HuH-7 (cell line): ENCODE measurements at regions not wholly inside any gene's neighbourhood (a gene's known extent, or its start where the extent isn't known, plus 50 kb on each side); places are given as distances from the start of the nearest gene placed in this dataset.
"Not testable (repeated sequence)": the region's sequence is repeated elsewhere in the genome, so short reads cannot be mapped to it uniquely, and the experiment has no call there.

ENCODE experiments used
- DNase-seq: peaks from one replicate; pipeline ENCODE4 v3.0.0; 2011; ENCODE audit warnings: low spot score

DNA sequence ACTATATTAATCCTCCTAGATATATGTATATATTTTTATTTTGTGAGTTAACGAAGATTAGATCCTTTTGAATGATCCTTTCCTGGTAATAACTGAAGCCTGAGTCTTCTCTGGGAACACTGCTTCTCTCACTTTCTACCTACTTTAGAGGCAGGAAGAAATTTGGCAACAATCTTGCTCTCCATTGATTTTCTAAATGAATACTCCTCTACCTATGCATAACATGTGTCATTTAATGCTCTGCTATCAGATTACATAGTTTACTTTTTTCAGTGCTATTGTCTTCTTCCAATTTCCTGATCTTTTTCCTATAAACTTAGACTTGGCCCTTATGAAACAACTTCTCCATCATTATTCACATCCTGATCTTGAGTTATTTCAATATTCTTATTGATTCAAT is 60.4 kb upstream of the PDHA2 start:
- no peak for DNase-seq

DNA sequence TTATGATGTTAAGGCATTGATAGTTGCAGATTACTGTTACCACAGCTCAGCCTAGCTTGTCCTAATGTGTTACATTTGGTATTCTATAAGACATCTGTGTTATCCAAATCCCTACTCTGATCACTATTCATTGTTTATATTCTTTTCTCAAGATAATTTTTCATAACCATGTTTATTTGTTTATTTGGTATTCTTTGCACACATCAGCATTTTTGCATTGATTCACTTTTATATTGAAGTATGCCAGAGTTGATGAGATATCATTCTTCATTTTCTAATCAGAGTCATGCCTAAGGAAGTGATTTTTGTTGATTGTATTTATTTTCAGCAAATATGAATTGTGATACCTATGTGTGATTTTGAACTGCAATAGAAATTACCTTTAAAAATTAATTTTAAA is 61.2 kb upstream of the PDHA2 start:
- no peak for DNase-seq

DNA sequence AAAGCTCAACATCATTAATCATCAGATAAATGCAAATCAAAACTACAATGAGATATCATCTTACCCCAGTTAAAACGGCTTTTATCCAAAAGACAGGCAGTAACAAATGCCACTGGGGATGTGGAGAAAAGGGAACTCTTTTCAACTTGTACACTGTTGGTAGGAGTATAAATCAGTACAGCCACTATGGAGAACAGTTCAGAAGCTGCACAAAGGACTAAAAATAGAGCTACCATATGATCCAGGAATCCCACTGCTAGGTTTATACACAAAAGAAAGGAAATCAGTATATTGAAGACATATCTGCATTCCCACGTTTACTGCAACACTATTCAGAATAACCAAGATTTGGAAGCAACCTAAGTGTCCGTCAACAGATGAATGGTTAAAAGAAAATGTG is 69.3 kb upstream of the PDHA2 start:
- DNase-seq = not testable (repeated sequence)

DNA sequence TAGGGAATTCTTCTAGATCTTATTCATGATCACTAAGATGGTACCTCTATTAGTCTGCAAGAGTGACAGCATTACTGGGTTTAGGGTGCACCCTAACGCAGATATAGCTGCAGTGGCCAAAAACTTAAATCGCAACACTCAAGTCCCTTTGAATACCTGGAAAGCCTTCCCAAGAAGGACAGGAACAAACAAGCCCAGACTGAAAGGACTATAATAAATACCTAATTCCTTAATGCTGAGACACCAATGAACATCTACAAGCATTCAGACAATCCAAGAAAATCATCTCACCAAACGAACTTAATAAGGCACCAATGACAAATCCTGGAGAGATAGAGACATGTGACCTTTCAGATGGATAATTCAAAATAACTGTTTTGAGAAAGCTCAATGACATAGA is 74.9 kb upstream of the PDHA2 start:
- no peak for DNase-seq

DNA sequence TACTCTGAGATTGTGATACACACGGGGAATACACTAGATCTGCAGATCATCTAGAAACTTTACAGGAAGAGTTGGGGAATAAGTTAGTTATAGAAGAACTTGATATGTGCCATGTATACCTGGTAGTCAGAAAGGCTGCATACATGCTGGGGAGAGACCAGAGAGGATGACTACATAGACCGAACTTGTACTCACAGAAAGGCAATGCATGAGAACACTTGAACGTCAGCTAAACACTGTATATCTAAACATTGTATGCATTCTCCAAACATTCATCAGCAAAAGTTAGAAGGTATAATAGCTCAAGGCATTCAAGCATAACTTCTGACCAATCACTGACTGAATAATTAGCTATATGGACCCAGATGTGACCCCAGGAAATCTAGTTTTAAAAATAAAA is 78.0 kb upstream of the PDHA2 start:
- DNase-seq = no peak

DNA sequence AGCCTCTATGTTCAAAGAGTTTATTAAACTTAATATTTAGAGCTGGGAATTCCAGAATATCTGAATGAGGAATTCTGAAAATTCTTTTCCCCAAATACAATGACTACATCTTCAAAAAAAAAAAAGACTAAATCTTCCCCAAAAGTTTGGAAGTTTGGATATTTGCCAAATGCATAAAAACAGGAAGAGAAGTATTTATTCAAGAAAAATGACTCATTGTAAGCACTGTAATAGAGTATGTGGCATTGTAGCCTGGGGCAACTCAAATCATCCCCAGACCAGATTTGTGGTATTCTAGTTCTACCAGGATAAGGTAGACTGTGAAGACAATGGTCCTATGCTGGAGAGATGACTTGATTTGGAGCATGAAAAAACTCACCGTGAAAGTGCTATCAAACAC is 78.5 kb upstream of the PDHA2 start:
- no peak for DNase-seq

DNA sequence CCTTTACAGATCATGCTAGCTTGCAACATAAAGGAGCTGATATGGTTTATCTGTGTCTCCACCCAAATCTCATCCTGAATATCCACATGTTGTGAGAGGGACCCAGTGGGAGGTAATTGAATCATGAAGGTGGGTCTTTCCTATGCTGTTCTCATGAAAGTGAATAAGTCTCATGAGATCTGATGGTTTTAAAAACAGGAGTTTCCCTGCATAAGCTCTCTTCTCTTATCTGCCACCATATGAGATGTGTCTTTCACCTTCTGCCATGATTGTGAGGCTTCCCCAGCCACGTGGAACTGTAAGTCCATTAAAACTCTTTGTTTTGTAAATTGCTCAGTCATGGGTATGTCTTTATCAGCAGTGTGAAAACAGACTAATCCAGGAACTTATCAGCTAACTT is 79.2 kb upstream of the PDHA2 start:
- DNase-seq = not testable (repeated sequence)

DNA sequence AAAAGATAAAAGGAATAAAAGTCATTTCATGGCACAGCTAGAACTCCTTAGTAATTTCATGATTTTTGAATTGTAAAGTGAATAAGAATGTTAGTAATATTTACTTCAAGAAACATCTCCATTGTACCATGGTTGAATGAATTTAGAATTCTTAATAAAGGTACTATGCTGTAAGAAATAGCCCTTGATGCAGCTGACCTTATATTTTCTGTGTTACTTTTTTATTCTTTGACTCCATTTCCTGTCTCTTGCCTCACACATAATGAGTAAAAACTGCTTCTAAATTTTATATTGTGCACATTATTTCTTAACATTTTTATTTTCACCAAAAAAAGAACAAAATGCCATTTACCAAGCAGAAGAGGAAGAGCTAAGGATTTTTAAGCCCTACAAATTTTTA is 81.9 kb upstream of the PDHA2 start:
- DNase-seq = no peak

DNA sequence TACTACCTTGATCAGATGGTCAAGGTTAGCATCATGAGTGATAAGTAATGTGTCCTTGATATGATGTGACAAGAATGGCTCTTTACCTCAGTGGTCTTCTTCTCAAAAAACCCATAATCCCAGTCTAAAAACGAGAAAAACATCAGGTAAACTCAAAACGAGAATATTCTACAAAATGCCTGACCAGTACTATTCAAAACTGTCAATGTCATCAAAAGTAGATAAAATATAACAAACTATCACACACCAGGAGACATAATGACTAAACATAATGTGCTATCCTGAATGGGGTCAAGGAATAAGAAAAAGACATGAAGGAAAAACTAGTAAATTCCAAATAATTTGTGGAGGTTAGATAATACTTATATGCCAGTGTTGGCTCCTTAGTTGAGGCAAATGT is 85.2 kb upstream of the PDHA2 start:
- DNase-seq = no peak

DNA sequence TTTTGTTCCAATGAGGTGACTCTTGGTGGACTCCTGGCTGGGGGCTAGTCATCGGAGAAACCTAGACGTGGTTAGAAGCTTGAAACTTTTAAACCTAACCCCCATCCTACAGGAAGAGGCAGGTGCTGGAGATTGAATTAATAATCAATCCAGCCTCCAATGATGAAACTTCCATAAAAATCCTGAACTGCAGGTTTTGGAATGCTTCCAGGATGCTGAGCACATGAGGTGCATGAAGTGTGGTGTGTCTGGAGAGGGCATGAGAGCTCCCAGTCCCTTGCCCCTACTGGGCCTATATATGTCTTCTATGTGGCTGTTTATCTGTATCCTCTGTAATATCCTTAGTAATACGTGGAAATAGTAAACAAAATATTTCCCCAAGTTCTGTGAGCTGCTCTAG is 90.7 kb upstream of the PDHA2 start:
- DNase-seq = no peak

DNA sequence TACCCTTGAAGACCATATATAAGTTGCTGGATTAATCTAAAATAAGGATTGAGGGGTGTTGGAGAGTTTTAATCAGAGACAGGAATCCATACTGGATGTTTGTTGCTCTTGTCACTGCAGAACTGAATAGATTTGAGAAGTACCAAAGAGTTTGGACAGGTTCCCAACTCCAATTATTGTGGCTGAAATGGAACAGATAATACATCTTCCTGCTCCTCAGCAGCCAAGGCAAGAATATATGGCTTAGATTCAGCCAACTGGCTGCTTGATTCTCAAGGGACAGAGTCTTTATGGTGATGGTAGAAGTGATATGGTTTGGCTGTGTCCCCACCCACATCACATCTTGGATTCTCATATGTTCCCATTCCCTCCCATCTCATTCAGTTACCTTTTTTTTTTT is 97.0 kb upstream of the PDHA2 start:
- DNase-seq = no peak

DNA sequence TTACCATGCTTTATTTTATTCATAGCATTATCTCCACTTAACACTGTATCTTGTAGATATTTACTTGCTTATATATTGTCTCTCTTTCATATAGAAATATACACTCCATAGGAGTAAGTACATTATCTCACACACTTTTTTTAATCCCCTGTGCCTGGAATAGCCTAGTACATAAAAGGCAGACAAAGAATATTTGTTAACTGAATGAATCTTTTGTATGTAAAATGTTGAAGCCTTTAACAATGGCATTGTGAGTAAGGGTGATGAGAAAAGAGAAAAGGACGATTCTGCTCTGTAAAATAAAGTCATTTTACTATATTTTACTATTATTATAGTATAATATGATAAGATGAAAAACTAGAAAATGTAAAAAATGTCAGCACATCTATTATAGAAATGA is 97.7 kb upstream of the PDHA2 start:
- no peak for DNase-seq

DNA sequence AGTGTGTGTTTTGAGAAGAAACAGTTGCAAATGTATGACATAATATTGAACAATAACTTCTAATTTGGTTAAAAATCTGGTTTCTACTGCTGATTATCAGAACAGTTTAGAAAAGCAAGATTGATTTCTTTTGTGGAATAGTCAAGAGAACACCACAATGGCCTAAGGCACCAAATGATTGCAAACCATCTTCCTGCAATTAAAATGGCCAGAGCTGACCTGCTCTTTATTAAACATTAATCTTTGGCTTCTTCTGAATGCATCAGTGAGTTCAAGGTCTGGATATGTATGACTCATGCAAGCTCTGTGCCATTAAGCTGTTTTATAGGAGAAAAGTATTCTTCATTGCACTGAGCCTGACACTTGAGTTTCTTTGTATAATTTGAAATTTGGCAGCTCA is 107.8 kb upstream of the PDHA2 start:
- DNase-seq = no peak

DNA sequence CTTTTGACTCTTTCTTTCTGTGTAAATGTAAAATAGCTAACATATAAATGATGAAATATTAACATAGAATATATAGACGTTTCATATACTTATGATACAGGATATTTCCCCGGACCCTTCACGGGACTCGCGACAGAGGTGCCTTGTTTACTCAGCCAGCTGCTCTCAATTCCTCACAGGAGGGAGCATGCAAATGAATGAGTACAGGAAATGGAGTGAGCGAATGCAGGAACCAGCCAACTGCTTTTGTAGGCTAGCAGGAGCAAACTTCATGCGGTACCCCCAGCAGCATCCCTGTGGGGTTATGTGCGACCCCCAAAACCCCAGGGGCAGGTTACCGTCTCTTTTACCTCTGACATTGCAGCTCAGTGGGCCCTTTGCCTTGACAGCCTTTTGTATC is 110.3 kb upstream of the PDHA2 start:
- no peak for DNase-seq

DNA sequence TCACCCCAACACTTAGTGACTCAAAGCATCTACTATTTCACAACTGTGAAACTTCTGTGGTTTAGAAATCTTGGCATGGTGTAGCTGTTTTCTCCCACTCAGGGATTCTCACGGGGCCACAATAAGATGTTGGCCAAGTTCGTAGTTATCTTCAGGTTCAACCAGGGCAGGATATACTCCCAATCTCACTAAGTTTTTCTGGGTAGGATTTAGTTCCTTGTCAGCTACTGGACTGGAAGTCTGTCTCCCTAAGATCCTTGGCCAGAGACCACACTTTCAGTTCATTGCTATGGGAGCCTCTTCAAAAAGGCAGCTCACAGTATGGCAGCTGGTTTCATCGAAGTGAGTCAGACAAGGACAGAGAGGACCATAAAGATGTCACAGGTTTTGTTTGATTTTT is 111.7 kb upstream of the PDHA2 start:
- no peak for DNase-seq

DNA sequence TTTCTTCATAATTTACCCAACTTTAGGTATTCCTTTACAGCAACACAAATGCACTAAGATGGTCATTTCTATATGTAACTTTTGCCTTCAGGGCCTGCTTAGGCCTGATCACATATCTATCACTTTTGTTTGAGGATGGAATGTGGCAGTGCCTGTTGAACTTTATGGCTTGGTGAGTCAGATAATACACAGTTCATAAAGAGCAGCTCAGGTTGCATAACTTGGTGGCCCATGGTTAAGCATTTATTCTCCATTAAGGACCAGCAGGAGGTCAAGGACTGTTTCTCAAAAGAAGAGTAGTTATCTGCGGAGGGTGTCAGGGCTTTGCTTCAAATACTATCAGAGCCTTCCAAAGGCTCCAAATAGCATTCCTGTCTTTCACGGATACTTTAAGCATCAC is 124.1 kb upstream of the PDHA2 start:
- no peak for DNase-seq

DNA sequence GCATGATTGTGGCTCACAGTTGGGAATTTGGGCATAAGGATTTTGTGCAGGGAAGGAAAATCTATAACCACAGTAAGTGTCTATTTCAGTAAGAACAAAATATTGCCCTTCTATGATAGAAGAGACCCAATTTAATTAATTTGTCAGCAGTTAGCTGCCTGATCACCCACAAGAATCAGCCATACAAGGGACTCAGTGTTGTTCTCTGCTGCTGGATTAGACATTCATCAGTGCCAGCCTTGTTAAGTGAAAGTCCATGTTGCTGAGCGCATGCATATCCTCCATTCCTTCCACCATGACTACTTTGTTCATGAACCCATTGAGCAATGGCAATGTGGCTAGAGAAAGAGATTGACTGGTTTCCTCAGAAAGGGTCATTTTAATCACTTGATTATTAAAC is 125.3 kb upstream of the PDHA2 start:
- DNase-seq = no peak

DNA sequence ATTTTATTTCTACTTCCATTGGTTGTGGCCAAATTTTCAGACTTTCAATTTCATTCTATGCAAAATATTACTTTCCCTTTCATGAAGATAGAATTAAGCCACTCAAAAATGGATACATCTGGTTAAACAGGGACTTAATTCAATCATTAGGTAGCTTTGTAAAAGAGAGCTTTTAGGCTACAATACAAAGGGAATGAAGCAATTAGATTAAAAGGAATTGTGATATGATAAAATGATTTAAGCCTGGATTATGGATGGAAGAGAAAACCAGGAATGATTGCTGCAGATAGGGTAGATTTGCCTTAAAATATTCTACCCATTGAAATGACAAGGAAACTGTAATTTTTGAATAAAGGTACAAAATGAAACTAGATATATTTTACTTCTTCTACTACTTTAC is 134.6 kb upstream of the PDHA2 start:
- DNase-seq = no peak

DNA sequence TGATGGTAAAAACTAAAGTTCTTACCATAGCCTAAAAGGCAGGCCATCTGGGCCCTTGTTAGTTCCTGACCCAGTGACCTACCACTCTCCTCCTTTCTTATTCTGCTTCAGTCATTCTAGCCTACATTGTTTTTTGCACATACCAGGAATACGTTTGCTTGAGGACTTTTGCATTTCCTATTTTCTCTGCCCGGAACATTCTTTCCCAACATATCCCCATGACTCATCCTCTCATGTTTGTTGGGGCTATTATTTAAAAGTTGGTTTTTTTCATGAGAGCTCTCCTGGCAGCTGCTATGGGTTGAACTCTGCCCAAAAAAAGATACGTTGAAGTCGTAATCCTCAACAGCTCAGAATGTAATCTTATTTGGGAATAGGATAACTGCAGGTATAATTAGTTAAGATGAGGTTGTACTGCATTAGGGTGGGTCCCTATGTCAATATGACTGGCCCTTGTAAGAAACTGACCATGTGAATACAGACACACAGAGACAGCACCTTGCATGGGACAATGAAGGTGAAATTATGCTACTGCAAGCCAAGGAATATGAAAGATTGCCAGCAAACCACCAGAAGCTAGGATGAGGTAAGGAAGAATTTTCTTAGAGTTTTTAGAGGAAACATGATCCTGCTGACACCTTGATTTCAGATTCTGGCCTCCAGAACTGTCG is 138.3 kb upstream of the PDHA2 start:
- DNase-seq = no peak

DNA sequence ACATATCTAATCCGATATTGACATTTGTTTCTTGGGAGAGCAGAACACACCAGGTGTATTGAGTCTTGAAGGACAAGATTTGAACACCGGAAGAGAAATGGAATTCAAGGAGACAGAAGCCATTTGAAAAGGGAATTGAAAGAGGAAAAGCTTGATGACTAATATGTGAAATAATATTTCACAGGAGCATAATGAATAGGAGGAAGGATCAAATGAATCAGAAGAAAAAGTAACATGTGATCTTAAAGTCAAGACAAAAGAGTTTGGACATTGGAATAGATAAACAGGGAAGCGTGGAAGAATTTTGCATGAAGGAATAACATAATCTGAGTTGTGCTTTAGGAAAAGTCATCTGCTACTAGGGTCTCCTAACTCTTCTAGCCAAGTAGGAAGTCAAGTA is 145.5 kb upstream of the PDHA2 start:
- DNase-seq = no peak

DNA sequence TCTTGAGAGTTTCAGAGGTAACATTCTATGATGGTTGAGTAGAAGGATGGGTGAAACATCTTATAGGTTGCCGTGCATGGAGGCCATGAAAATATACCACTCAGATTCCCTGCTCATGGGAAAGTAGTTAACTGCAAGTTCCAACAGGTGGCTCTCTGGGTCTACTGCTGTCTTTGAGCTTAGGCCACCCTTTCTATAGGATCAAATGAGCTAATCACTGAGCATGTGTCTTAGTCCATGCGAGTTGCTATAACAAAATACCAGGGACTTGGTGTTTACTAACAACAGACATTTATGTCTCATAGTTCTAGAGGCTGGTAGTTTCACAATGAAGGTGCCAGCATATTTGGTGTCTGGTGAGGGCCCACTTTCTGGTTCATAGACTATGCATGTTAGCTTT is 144.8 kb upstream of the UNC5C start:
- no peak for DNase-seq

DNA sequence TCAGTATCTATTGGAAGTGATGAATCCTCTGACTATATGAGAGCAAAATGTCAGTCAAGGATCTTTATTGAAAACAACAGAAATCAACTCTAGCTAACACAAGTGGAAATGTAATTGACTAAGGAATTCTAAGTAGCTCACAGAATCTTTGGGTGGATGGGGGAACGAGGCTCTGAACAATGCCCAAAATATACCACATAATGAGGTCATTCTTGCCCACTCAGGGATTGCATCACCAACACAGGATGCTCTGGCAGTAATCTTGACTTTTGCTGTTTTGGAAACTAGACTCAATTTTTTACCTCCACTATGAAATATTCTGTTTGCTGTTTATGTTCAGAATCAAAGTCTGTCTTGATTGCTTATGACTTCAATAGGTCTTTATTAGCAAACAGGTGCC is 127.4 kb upstream of the UNC5C start:
- DNase-seq = no peak

DNA sequence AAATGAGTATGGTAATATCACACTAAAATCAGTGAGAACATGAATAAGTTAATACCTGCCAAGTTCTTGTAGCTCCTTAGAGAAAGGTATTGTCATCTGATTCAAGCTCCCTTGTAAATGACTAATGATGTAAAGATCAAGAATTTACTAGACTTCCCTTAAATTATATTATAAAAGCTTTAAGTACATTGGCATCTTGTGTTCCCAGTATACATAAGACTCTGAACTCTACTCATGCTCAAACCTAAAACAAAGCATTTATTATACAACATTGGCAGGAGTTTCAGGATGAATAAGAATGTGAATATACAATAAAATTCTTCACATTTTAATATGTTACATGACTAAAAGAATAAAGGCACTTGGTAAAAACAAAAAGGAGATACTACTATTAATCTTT is 126.8 kb upstream of the UNC5C start:
- DNase-seq = no peak

DNA sequence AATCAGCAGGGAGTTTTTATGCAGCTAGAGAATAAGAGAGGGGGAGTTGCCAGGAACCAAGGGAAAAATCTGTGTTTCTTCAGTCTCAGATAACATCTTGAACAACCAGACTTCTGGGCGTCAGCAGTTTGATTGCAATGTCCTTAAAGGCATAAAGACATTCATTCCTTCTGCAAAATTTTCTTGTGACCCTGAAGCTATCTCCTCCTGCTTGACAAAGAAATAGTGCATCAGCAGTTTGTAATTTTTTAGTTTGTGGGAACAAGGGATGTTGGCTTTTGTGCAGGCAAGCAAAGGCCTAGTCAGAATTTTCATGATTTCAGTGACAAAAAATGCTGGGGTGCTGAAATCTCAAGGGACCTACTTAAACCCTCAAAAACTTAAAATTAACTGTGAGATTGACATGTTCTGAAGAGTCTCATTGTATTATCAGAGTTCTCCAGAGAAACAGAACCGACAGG is 125.8 kb upstream of the UNC5C start:
- DNase-seq = no peak

DNA sequence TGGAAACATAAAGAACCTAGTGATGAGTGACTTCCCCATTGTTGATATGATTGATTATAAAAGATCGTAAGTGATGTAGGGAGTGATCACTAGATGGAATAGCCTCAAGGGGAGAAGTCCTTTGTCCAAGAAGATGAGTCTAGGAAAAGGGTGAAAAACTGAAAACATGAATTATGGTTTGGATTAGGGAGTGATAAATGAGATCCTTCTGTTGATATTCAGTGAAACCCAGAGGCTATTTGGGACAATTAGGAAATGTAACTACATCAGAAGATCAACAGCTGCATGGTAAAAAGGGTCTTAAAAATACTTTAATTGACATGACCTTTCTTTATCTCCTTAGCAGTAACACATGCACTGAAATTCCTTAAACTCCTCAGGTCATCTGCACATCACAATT is 124.0 kb upstream of the UNC5C start:
- DNase-seq = no peak
